SK-N-MC (cell line): ENCODE measurements at regions not wholly inside any gene's neighbourhood (a gene's known extent, or its start where the extent isn't known, plus 50 kb on each side); places are given as distances from the start of the nearest gene placed in this dataset.

ENCODE experiments used
- EZH2 ChIP-seq: fragments of 200-600 bp; sonication (generic); IDR thresholded peaks from one replicate; pipeline ENCODE4 v1.6.1; 2017; ENCODE audit warnings: antibody characterized with exemption
- POLR2AphosphoS5 ChIP-seq: IDR thresholded peaks from 2 replicates; pipeline ENCODE4 v1.6.1; 2012; ENCODE audit warnings: mild to moderate bottlenecking, low read depth, low read length, borderline replicate concordance

GRCh38 chr18:40348196-40348595, 1606.8 kb upstream of the PIK3C3 start:
- TF ChIP-seq EZH2 = no peak
- TF ChIP-seq POLR2AphosphoS5 = no peak
